NCI-H226 (cell line): ENCODE measurements at regions not wholly inside any gene's neighbourhood (a gene's known extent, or its start where the extent isn't known, plus 50 kb on each side); places are given as distances from the start of the nearest gene placed in this dataset.

Experiments
- DNase-seq: peaks from one replicate; pipeline ENCODE4 v3.0.0-alpha.2; 2015

DNA sequence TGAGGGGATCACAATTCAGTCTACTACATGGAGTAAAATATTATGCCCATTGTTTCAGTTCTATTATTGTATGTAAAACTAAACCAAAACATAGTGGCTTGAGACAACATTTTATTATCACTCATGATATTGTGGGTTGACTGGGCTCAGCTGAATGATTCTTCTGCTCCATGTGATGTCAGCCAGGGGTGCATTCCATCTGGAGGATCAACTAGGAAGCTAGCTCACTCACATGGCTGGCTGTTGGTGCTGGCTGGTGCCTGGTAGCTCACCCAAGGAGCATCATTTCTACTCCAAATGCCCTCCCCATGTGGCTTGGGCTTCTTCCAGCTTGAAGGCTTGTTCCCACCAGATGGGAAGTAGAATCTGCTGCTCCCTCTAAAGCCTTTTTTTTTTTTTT lies 51.8 kb upstream of the CLRN1 start:
- DNase-seq, result peak; percentile 58

DNA sequence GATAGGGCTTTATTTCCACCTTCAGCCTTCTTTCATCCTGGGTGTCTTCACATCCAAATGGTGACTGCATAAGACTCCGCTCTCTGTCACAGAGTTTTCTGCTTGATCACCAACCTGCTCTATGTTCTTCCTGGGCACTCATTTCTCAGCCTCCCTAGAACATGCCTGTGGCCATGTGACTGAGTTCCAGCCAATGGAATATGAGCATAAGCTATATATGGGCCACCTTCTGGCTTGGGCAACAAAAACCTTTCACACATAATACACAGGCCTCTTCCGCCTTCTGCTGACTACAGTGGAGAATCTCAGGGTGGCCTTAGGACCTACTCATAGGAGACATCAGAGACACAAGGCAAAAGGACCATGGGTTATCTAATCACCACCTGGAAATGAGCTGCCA lies 51.2 kb upstream of the MED12L start:
- no peak for DNase-seq

- no peak for DNase-seq
Measured at GRCh38 chr3:151035072-151035471, 50.4 kb upstream of the MED12L start.
